ENCODE measurements at regions not wholly inside any gene's neighbourhood (a gene's known extent, or its start where the extent isn't known, plus 50 kb on each side); places are given as distances from the start of the nearest gene placed in this dataset.
"Not testable (repeated sequence)": the region's sequence is repeated elsewhere in the genome, so short reads cannot be mapped to it uniquely, and the experiment has no call there.

- no peak for DNase-seq (ENCODE audit: low read depth in 2 of 3, low spot score in 2 of 3)
Observed at GRCh38 chr19:20397292-20397691, 168.3 kb downstream of the ZNF737 start.

- no peak for DNase-seq (ENCODE audit: low read depth in 2 of 3, low spot score in 2 of 3)
Observed at GRCh38 chr19:20388706-20389225, 176.8 kb downstream of the ZNF737 start.

GRCh38 chr19:20385061-20385460 is 180.5 kb downstream of the ZNF737 start:
- no peak for DNase-seq (ENCODE audit: low read depth in 2 of 3, low spot score in 2 of 3)

GRCh38 chr19:20371911-20372310 is 193.7 kb downstream of the ZNF737 start:
- DNase-seq (ENCODE audit: low read depth in 2 of 3, low spot score in 2 of 3) = no peak

GRCh38 chr19:20371304-20371703 is 194.3 kb downstream of the ZNF737 start:
- not testable (repeated sequence) for DNase-seq (ENCODE audit: low read depth in 2 of 3, low spot score in 2 of 3)

- no peak for DNase-seq (ENCODE audit: low read depth in 2 of 3, low spot score in 2 of 3)
Observed at GRCh38 chr19:20367811-20368294, 197.7 kb downstream of the ZNF737 start.

GRCh38 chr19:20365146-20365545 is 198.1 kb downstream of the ZNF486 start:
- no peak for DNase-seq (ENCODE audit: low read depth in 2 of 3, low spot score in 2 of 3)

- DNase-seq (ENCODE audit: low read depth in 2 of 3, low spot score in 2 of 3) = no peak
Observed at GRCh38 chr19:20359933-20360720, 193.1 kb downstream of the ZNF486 start.

GRCh38 chr19:20358841-20359465 is 191.9 kb downstream of the ZNF486 start:
- DNase-seq (ENCODE audit: low read depth in 2 of 3, low spot score in 2 of 3) = not testable (repeated sequence)

GRCh38 chr19:20357921-20358320 is 190.9 kb downstream of the ZNF486 start:
- no peak for DNase-seq (ENCODE audit: low read depth in 2 of 3, low spot score in 2 of 3)

- no peak for DNase-seq (ENCODE audit: low read depth in 2 of 3, low spot score in 2 of 3)
Observed at GRCh38 chr19:20351244-20351643, 184.2 kb downstream of the ZNF486 start.

GRCh38 chr19:20349206-20349605 is 182.2 kb downstream of the ZNF486 start:
- DNase-seq (ENCODE audit: low read depth in 2 of 3, low spot score in 2 of 3) = no peak

- no peak for DNase-seq (ENCODE audit: low read depth in 2 of 3, low spot score in 2 of 3)
Observed at GRCh38 chr19:20339444-20339843, 172.4 kb downstream of the ZNF486 start.

GRCh38 chr19:20334760-20335159 is 167.7 kb downstream of the ZNF486 start:
- DNase-seq (ENCODE audit: low read depth in 2 of 3, low spot score in 2 of 3) = no peak

- DNase-seq (ENCODE audit: low read depth in 2 of 3, low spot score in 2 of 3) = no peak
Observed at GRCh38 chr19:20333508-20333907, 166.5 kb downstream of the ZNF486 start.

- no peak for DNase-seq (ENCODE audit: low read depth in 2 of 3, low spot score in 2 of 3)
Observed at GRCh38 chr19:20325151-20325550, 158.1 kb downstream of the ZNF486 start.

- no peak for DNase-seq (ENCODE audit: low read depth in 2 of 3, low spot score in 2 of 3)
Observed at GRCh38 chr19:20321139-20321763, 154.2 kb downstream of the ZNF486 start.

GRCh38 chr19:20320191-20320590 is 153.2 kb downstream of the ZNF486 start:
- no peak for DNase-seq (ENCODE audit: low read depth in 2 of 3, low spot score in 2 of 3)

GRCh38 chr19:20318616-20319015 is 151.6 kb downstream of the ZNF486 start:
- DNase-seq (ENCODE audit: low read depth in 2 of 3, low spot score in 2 of 3) = no peak

GRCh38 chr19:20315543-20315942 is 148.5 kb downstream of the ZNF486 start:
- DNase-seq (ENCODE audit: low read depth in 2 of 3, low spot score in 2 of 3) = no peak

GRCh38 chr19:20313894-20314293 is 146.9 kb downstream of the ZNF486 start:
- no peak for DNase-seq (ENCODE audit: low read depth in 2 of 3, low spot score in 2 of 3)
